Skeletal muscle satellite cell (primary cell): ENCODE measurements at regions not wholly inside any gene's neighbourhood (a gene's known extent, or its start where the extent isn't known, plus 50 kb on each side); places are given as distances from the start of the nearest gene placed in this dataset.
"Not testable (repeated sequence)": the region's sequence is repeated elsewhere in the genome, so short reads cannot be mapped to it uniquely, and the experiment has no call there.

ENCODE experiments used
- H3K27me3 ChIP-seq: 2 replicates; pipeline ENCODE4 v1.7.0; 2013; ENCODE audit warnings: low read length; ENCODE audit not compliant: control insufficient read depth, insufficient read depth
- H3K36me3 ChIP-seq: 2 replicates; pipeline ENCODE4 v1.7.0; 2013; ENCODE audit warnings: mild to moderate bottlenecking, control low read depth, low read length; ENCODE audit not compliant: insufficient read depth
- H3K4me1 ChIP-seq: 2 replicates; pipeline ENCODE4 v1.7.0; 2013; ENCODE audit warnings: low read length; ENCODE audit not compliant: control insufficient read depth, insufficient read depth
- H3K4me2 ChIP-seq: 2 replicates; pipeline ENCODE4 v1.7.0; 2013; ENCODE audit warnings: mild to moderate bottlenecking, low read length
- H3K4me3 ChIP-seq: 2 replicates; pipeline ENCODE4 v1.7.0; 2013; ENCODE audit warnings: low read length
- H3K9ac ChIP-seq: 2 replicates; pipeline ENCODE4 v1.7.0; 2013; ENCODE audit warnings: mild to moderate bottlenecking, low read depth, low read length, moderate library complexity
- H3K9me3 ChIP-seq: replicated peaks from 2 replicates; pipeline ENCODE4 v1.7.0; 2013; ENCODE audit warnings: mild to moderate bottlenecking, control low read depth, low read length

DNA sequence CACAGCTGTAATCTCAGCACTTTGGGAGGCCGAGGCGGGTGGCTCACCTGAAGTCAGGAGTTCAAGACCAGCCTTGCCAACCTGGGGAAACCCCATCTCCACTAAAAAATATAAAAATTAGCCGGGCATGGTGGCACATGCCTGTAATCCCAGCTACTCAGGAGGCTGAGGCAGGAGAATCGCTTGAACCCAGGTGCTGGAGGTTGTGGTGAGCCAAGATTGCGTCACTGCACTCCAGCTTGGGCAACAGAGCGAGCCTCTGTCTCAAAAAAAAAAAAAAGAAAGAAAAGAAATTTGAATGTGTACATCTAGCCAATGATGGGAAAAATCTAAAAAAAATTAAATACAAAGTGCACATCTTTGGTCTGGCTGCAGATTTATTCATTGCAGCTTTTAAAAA is 92.6 kb upstream of the ERRFI1 start:
- H3K27me3 ChIP-seq, H3K4me2 ChIP-seq, H3K9me3 ChIP-seq, H3K9ac ChIP-seq, H3K4me3 ChIP-seq, H3K36me3 ChIP-seq: not testable (repeated sequence)
- peaks cover 52% of the 10 kb centered on the region for H3K4me1 ChIP-seq

DNA sequence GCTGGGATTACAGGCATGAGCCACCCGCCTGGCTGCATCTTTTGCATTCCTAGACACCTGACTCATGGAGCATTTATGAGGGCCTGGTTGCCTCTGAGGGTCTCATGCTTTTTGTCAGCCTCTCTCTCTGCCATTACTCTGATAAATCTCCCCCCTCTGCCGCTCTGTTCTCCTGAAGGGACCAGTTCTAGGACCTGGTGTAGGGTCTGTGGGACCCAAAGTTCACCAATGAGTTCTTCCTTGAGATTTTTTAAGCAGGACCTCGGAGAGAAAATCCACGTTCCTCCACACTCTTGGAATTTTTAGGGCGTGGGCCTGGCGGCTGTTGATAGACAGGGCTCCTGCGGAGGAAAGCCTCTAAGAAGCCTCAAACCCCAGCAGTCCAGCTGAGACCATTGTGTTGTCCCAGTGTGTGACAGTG is 91.9 kb upstream of the ERRFI1 start:
- H3K4me1 ChIP-seq, result peaks cover 57% of the 10 kb centered on the region
- H3K9me3 ChIP-seq, result no peaks in the 10 kb centered on the region
- no peak overlapping the region for H3K4me3 ChIP-seq
- no peak overlapping the region for H3K9ac ChIP-seq
- H3K36me3 ChIP-seq, result no peaks in the 10 kb centered on the region
- H3K4me2 ChIP-seq, result no peak overlapping the region
- H3K27me3 ChIP-seq, result no peaks in the 10 kb centered on the region

DNA sequence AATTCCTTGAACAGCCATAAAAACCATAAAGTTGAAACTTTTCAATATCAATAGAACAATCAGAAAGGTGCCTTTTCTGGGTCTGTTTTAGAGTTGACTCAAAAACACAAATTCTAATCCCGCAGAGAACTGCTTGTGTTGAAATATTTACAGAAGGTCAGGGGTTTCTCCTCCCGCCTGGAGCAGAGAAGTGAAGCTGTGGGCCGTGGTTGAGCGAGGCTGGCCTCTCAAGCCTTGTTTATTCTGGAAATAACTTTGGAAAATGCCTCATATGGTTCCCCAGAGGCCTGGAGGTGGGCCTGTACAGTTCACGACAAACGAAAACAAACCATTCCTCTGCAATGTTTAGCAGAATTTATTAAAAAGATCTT is 90.8 kb upstream of the ERRFI1 start:
- Histone ChIP-seq H3K4me3 (no peak overlapping the region), H3K36me3 (no peaks in the 10 kb centered on the region), H3K4me1 (peaks cover 50% of the 10 kb centered on the region), H3K9ac (peak overlapping the region; percentile 33), H3K27me3 (no peaks in the 10 kb centered on the region), H3K4me2 (peak overlapping the region; percentile 58), H3K9me3 (no peaks in the 10 kb centered on the region)

DNA sequence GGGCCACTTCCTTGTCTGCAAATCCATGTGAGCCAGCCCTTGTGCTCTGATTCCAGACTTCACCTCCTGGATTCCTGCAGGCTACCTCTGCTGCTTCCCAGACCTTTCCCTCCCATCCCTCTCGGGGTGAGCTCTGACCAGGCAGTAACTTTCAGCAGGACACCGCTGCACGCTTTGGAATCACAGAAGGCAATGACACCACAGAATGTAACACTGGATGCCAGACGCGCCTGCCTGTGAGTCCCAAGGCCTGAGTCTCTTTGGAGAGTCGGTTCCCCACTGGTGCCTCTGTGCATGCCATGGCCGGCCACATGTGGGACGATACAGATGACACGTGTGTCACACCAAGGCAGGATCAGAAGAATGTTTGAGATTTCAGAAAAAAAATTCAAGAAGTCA is 89.7 kb upstream of the ERRFI1 start:
- Histone ChIP-seq H3K36me3 (no peaks in the 10 kb centered on the region), H3K4me1 (peaks cover 47% of the 10 kb centered on the region), H3K9me3 (no peaks in the 10 kb centered on the region), H3K4me2 (no peak overlapping the region), H3K9ac (no peak overlapping the region), H3K27me3 (no peaks in the 10 kb centered on the region), H3K4me3 (no peak overlapping the region)

DNA sequence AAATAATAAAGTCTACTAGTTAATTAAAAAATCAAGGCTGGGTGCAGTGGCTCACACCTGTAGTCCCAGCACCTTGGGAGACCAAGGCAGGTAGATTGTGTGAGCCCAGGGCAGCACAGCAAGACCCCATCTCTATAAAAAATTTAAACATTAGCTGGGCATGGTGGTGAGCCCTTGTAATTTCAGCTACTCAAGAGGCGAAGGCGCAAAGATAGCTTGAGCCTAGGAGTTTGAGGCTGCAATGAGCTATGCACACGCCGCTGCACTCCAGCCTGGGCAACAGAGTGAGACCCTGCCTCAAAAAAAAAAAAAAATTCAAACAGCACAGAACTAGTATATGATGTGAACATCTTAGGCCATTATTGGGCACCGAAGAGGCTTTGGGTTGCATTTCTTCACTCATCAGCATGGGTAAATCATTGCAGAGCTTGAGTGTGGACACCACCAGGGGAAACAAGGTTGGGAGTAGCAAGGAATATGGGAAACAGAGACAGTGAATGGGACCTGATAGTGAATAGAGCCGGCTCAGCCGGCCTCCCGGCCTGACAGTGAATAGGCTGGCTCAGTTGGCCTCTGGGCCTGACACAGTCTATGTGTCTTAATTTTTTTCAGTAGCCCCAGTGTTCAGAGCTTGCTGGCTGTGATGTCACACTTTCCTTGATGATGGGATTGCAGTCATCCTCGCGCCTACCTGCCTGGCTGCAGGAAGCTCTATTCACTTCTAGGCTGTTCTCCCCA is 89.1 kb upstream of the ERRFI1 start:
- Histone ChIP-seq H3K27me3 (no peaks in the 10 kb centered on the region), H3K4me3 (no peak overlapping the region), H3K9ac (no peak overlapping the region), H3K4me2 (no peak overlapping the region), H3K36me3 (no peaks in the 10 kb centered on the region), H3K4me1 (peaks cover 44% of the 10 kb centered on the region), H3K9me3 (no peaks in the 10 kb centered on the region)

DNA sequence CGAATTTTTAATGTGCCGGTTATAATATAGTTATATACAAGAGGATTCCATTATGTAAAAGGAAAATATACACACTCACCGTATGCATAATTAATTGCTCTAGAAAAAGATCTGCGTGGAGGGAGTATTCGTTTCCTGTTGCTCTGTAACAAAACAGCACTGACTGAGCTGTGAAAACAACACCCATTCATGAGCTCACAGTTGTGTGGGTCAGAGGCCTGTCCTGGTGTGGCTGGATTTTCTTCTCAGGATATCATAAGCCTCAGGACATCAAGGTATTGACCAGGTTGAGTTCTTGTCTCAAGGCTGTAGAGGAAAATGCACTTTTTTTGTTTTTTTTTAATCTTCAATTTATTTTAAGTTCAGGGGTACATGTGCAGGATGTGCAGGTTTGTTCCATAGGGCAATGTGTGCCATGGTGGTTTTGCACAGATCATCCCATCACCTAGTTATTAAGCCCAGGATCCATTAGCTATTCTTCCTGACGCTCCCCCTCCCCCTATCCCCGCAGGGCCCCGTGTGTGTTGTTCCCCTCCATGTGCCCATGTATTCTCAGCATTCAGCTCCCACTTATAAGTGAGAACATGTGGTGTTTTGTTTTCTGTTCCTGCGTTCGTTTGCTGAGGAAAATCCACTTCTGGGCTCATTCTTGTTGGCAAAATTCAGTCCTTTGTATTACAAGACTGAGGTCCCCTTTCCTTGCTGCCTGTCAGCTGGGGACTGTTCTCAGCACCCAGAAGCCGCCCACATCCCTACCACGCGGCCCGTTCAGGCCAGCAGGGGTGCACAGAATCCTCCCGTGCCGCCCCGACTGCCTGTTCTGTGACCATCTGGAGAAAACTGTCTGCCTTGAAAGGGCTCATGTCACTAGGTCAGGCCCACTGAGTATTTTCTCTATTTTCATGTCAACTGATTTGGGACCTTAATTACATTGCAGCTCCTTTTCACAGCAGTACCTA is 87.4 kb upstream of the ERRFI1 start:
- no peaks in the 10 kb centered on the region for H3K36me3 ChIP-seq
- H3K9me3 ChIP-seq, result no peaks in the 10 kb centered on the region
- no peaks in the 10 kb centered on the region for H3K27me3 ChIP-seq
- no peak overlapping the region for H3K4me2 ChIP-seq
- H3K4me3 ChIP-seq, result no peak overlapping the region
- H3K4me1 ChIP-seq, result peaks cover 39% of the 10 kb centered on the region
- no peak overlapping the region for H3K9ac ChIP-seq

DNA sequence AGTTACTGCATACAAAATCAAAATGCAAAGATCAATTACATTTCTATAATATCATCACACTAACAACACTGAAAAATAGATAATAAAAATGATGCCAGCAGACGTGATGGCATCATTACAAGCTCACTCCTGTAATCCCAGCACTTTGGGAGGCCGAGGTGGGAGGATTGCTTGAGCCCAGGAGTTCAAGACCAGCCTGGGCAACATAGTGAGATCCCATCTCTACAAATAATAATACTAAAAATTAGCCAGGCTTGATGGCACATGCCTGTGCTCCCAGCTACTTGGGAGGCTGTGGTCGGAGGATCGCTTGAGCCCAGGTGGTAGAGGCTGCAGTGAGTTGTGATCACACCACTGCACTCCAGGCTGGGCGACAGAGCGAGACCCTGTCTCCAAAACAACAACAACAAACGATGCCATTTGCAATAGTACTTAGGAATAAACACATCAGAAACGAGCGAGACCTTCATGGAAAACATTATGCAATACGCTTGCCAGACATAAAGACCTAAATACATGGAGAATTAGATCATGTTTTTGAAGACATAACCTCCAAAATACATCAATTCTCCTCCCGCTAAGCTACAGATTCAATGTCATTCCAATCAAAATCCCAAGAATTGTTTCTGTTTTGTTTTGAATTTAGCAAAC is 86.6 kb upstream of the ERRFI1 start:
- Histone ChIP-seq H3K4me1 (peaks cover 33% of the 10 kb centered on the region), H3K4me3 (no peak overlapping the region), H3K9ac (no peak overlapping the region), H3K27me3 (no peaks in the 10 kb centered on the region), H3K4me2 (no peak overlapping the region), H3K9me3 (no peaks in the 10 kb centered on the region), H3K36me3 (no peaks in the 10 kb centered on the region)

DNA sequence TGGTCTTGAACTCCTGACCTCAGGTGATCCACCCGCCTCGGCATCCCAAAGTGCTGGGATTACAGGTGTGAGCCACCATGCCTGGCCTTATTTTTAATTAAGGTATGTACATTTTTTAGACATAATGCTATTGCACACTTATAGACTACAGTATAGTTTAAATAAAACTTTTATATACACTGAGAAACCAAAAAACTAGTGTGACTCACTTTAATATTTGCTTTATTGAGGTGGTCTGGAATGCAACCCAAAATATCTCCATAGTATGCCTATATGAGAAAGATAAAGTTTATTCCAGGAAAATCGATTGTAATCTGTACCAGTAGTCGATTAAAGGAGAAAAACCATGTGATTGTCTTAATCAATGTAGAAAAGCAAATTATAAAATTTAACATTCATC is 85.5 kb upstream of the ERRFI1 start:
- Histone ChIP-seq H3K9ac (no peak overlapping the region), H3K4me3 (no peak overlapping the region), H3K4me1 (peaks cover 28% of the 10 kb centered on the region), H3K9me3 (no peaks in the 10 kb centered on the region), H3K27me3 (no peaks in the 10 kb centered on the region), H3K4me2 (no peak overlapping the region), H3K36me3 (no peaks in the 10 kb centered on the region)

DNA sequence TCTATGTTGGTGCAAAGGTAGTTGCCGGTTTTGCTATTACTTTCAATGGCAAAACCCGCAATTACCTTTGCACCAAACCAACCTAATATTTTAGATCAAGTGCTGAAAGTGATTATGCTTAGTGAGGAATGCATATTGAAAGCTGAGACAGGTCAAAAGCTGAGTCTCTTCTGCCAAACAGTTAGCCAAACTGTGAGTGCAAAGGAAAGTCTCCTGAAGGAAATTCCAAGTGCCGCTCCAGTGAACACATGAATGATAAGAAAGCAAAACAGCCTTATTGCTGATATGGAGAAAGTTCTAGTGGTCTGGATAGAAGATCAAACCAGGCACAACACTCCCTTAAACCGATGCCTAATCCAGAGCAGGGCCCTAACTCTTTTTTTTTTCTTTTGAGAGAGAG is 83.1 kb upstream of the ERRFI1 start:
- Histone ChIP-seq H3K27me3 (no peaks in the 10 kb centered on the region), H3K4me3 (no peak overlapping the region), H3K4me1 (peaks cover 23% of the 10 kb centered on the region), H3K9ac (no peak overlapping the region), H3K4me2 (no peak overlapping the region), H3K36me3 (no peaks in the 10 kb centered on the region), H3K9me3 (no peaks in the 10 kb centered on the region)

DNA sequence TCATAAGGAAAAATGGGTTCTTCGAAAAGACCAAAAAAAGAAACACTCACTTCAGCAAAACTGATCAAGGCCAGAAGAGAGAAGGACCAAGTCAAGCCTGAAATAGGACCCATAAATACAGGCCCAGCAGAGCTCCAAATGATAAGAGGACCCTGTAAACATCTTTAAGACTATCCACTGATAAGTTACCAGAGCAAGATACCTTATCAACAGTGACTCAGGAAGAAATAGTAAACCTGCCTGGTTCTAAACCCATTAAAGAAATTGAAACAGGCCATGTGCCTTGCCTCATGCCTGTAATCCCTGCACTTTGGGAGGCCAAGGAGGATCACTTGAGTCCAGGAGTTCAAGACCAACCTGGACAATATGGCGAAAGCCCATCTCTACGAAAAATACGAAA is 81.8 kb upstream of the ERRFI1 start:
- no peak overlapping the region for H3K9ac ChIP-seq
- no peak overlapping the region for H3K4me3 ChIP-seq

More for the DNA sequence above, 81.8 kb upstream of the ERRFI1 start:
- no peaks in the 10 kb centered on the region for H3K27me3 ChIP-seq
- no peaks in the 10 kb centered on the region for H3K36me3 ChIP-seq
- H3K4me1 ChIP-seq, result peaks cover 21% of the 10 kb centered on the region
- H3K4me2 ChIP-seq, result no peak overlapping the region
- H3K9me3 ChIP-seq, result no peaks in the 10 kb centered on the region
